IMR-90 (cell line): ENCODE measurements at regions not wholly inside any gene's neighbourhood (a gene's known extent, or its start where the extent isn't known, plus 50 kb on each side); places are given as distances from the start of the nearest gene placed in this dataset.

ENCODE experiments used
- ATAC-seq: fragments of 200-7000 bp; cut with Tn5 transposase; 2 replicates; pipeline ENCODE4 v1.9.1; 2020; ENCODE audit warnings: low read depth, mild to moderate bottlenecking, moderate library complexity
- BruUV-seq: library from RNA; stranded (reverse); fragments of 400-500 nt; replicated peaks from 2 replicates; lab custom pipeline; 2021; lab: Mats Ljungman, UMichigan
- CTCF ChIA-PET: fragments of 300-600 bp; formaldehyde crosslinking; extraction: SDS; loops from one replicate; lab custom pipeline; 2021; ENCODE audit warnings: antibody characterized with exemption; lab: Yijun Ruan, JAX
- POLR2A ChIA-PET: fragments of 300-600 bp; sonication (Branson Sonifier 250); formaldehyde crosslinking; loops from one replicate; lab custom pipeline; 2022; ENCODE audit warnings: antibody characterized with exemption; ENCODE audit not compliant: unreplicated experiment; lab: Charles Lee
- DNase-seq: peaks from one replicate; pipeline ENCODE4 v3.0.0; 2013
- H2AFZ ChIP-seq: replicated peaks from 2 replicates; pipeline ENCODE3; 2013; ENCODE audit warnings: low read length, mild to moderate bottlenecking; ENCODE audit not compliant: poor library complexity
- H2AK5ac ChIP-seq: 2 replicates; pipeline ENCODE4 v1.6.1; 2013; ENCODE audit warnings: low read depth, low read length, inconsistent platforms
- H2AK9ac ChIP-seq: replicated peaks from 2 replicates; pipeline ENCODE3; 2013; ENCODE audit warnings: mild to moderate bottlenecking, low read depth, low read length, moderate library complexity; ENCODE audit not compliant: poor library complexity
- H2BK120ac ChIP-seq: 2 replicates; pipeline ENCODE4 v1.6.1; 2013; ENCODE audit warnings: low read depth, low read length, inconsistent platforms
- H2BK15ac ChIP-seq: 3 replicates; pipeline ENCODE4 v1.6.1; 2013; ENCODE audit warnings: low read depth, low read length, inconsistent platforms
- H2BK20ac ChIP-seq: 2 replicates; pipeline ENCODE4 v1.6.1; 2013; ENCODE audit warnings: low read depth, mild to moderate bottlenecking, inconsistent platforms, low read length, moderate library complexity
- H2BK5ac ChIP-seq: 2 replicates; pipeline ENCODE4 v1.6.1; 2013; ENCODE audit warnings: mild to moderate bottlenecking, low read depth, low read length, inconsistent platforms; ENCODE audit not compliant: poor library complexity, severe bottlenecking
- H3K14ac ChIP-seq: replicated peaks from 2 replicates; pipeline ENCODE4 v1.6.1; 2013; ENCODE audit warnings: low read depth, low read length, inconsistent platforms
- H3K18ac ChIP-seq: 2 replicates; pipeline ENCODE4 v1.6.1; 2013; ENCODE audit warnings: low read depth, low read length, control low read depth
- H3K23ac ChIP-seq: 2 replicates; pipeline ENCODE4 v1.6.1; 2013; ENCODE audit warnings: low read depth, low read length, inconsistent platforms
- H3K27ac ChIP-seq: 2 replicates; pipeline ENCODE4 v1.5.1; 2013; ENCODE audit warnings: mild to moderate bottlenecking, control low read depth, low read length; ENCODE audit not compliant: insufficient read depth
- H3K27me3 ChIP-seq: 2 replicates; pipeline ENCODE4 v1.6.1; 2013; ENCODE audit warnings: low read length; ENCODE audit not compliant: control insufficient read depth, insufficient read depth
- H3K36me3 ChIP-seq: 2 replicates; pipeline ENCODE4 v1.6.1; 2013; ENCODE audit warnings: low read length, mixed read lengths; ENCODE audit not compliant: control insufficient read depth, insufficient read depth
- H3K4ac ChIP-seq: 2 replicates; pipeline ENCODE4 v1.6.1; 2013; ENCODE audit warnings: low read depth, low read length, inconsistent platforms
- H3K4me1 ChIP-seq: 2 replicates; pipeline ENCODE4 v1.6.1; 2013; ENCODE audit warnings: low read length, mixed read lengths; ENCODE audit not compliant: control insufficient read depth, insufficient read depth
- H3K4me2 ChIP-seq: 2 replicates; pipeline ENCODE4 v1.6.1; 2013; ENCODE audit warnings: low read depth, mild to moderate bottlenecking, control low read depth, low read length, moderate library complexity
- H3K4me3 ChIP-seq: 2 replicates; pipeline ENCODE4 v1.5.1; 2013; ENCODE audit warnings: low read depth, mild to moderate bottlenecking, control low read depth, low read length, moderate library complexity; ENCODE audit not compliant: insufficient read depth
- H3K56ac ChIP-seq: 2 replicates; pipeline ENCODE4 v1.6.1; 2013; ENCODE audit warnings: low read length, inconsistent platforms; ENCODE audit not compliant: insufficient read depth; ENCODE audit errors: extremely low read depth
- H3K79me1 ChIP-seq, 2 experiments: 2 replicates each; pipeline ENCODE4 v1.6.1; 2013; ENCODE audit warnings: low read length in 2 of 2, inconsistent platforms in 1 of 2, low read depth in 1 of 2
- H3K9ac ChIP-seq: 2 replicates; pipeline ENCODE4 v1.6.1; 2013; ENCODE audit warnings: low read depth, low read length, control low read depth
- H3K9me1 ChIP-seq: 2 replicates; pipeline ENCODE4 v1.6.1; 2013; ENCODE audit warnings: low read length, inconsistent platforms; ENCODE audit not compliant: insufficient read depth
- H3K9me3 ChIP-seq: 2 replicates; pipeline ENCODE4 v1.6.1; 2013; ENCODE audit warnings: low read length; ENCODE audit not compliant: control insufficient read depth, insufficient read depth
- H4K20me1 ChIP-seq: 2 replicates; pipeline ENCODE4 v1.6.1; 2013; ENCODE audit warnings: low read length, inconsistent platforms; ENCODE audit not compliant: insufficient read depth
- H4K5ac ChIP-seq: 2 replicates; pipeline ENCODE4 v1.6.1; 2013; ENCODE audit warnings: mild to moderate bottlenecking, low read depth, low read length, control low read depth
- H4K8ac ChIP-seq, 2 experiments: 2 replicates each; pipeline ENCODE4 v1.6.1; 2013; ENCODE audit warnings: low read depth in 2 of 2, low read length in 2 of 2, control low read depth in 1 of 2, inconsistent platforms in 1 of 2
- H4K91ac ChIP-seq: 2 replicates; pipeline ENCODE4 v1.6.1; 2013; ENCODE audit warnings: low read depth, low read length, inconsistent platforms; ENCODE audit not compliant: insufficient read depth
- BHLHE40 ChIP-seq: fragments of 150-350 bp; IDR thresholded peaks from 2 replicates; pipeline ENCODE4 v1.6.1; 2016; ENCODE audit warnings: mild to moderate bottlenecking, low read depth, low read length
- CEBPB ChIP-seq: IDR thresholded peaks from 2 replicates; pipeline ENCODE4 v1.6.1; 2012; ENCODE audit warnings: low read depth, low read length, improper control_type of control experiment
- CHD1 ChIP-seq: IDR thresholded peaks from 2 replicates; pipeline ENCODE4 v1.6.1; 2012; ENCODE audit warnings: low read depth, low read length, improper control_type of control experiment
- FOS ChIP-seq: fragments of 150-350 bp; IDR thresholded peaks from 2 replicates; pipeline ENCODE4 v1.6.1; 2016; ENCODE audit warnings: low read depth, low read length
- MAFK ChIP-seq: IDR thresholded peaks from 2 replicates; pipeline ENCODE4 v1.6.1; 2012; ENCODE audit warnings: low read depth, low read length, improper control_type of control experiment
- MAZ ChIP-seq: IDR thresholded peaks from 2 replicates; pipeline ENCODE4 v1.6.1; 2012; ENCODE audit warnings: low read depth, mild to moderate bottlenecking, low read length, improper control_type of control experiment, moderate library complexity, borderline replicate concordance
- MXI1 ChIP-seq: IDR thresholded peaks from 2 replicates; pipeline ENCODE4 v1.6.1; 2012; ENCODE audit warnings: low read depth, mild to moderate bottlenecking, low read length, moderate library complexity, borderline replicate concordance
- NFE2L2 ChIP-seq: fragments of 150-350 bp; IDR thresholded peaks from 2 replicates; pipeline ENCODE4 v1.6.1; 2016; ENCODE audit warnings: low read depth, mild to moderate bottlenecking, low read length
- POLR2A ChIP-seq: IDR thresholded peaks from 2 replicates; pipeline ENCODE4 v1.6.1; 2012; ENCODE audit warnings: mild to moderate bottlenecking, low read depth, low read length
- RAD21 ChIP-seq: IDR thresholded peaks from 2 replicates; pipeline ENCODE4 v1.6.1; 2012; ENCODE audit warnings: low read length, improper control_type of control experiment
- RCOR1 ChIP-seq: IDR thresholded peaks from 2 replicates; pipeline ENCODE4 v1.6.1; 2012; ENCODE audit warnings: mild to moderate bottlenecking, low read length, improper control_type of control experiment; ENCODE audit not compliant: insufficient replicate concordance
- RFX5 ChIP-seq: IDR thresholded peaks from 2 replicates; pipeline ENCODE4 v1.8.0; 2012; ENCODE audit warnings: low read depth, mild to moderate bottlenecking, low read length, moderate library complexity
- WGBS, 2 experiments: methylation state at CpG; one replicate each; pipeline versions ENCODE4 v1.1.5 to v1.1.7; 2013; ENCODE audit warnings: missing lambda C conversion rate in 2 of 2; ENCODE audit not compliant: insufficient read length in 1 of 2; ENCODE audit errors: extremely low coverage in 2 of 2; 5-methylcytosine and 5-hydroxymethylcytosine counted together
- dilution Hi-C: fragments of 300-500 bp; cut with HindIII; formaldehyde crosslinking; loops from one replicate; pipeline ENCODE4 v1.14.3; 2018; ENCODE audit warnings: low sequenced_read_pairs; ENCODE audit not compliant: unreplicated experiment
- in situ Hi-C: fragments of 300-500 bp; cut with MboI; formaldehyde crosslinking; loops from 3 replicates; pipeline ENCODE4 v1.14.3; 2019; ENCODE audit warnings: low sequenced_read_pairs, inconsistent platforms, mixed read lengths
- intact Hi-C: fragments of 100-400 bp; cut with micrococcal nuclease; formaldehyde crosslinking; loops from 2 replicates; pipeline ENCODE4 v1.10.0; 2022
- TF ChIP-seq, protein P1 (sequence below): fragments of 150-350 bp; IDR thresholded peaks from 2 replicates; pipeline ENCODE4 v1.6.1; 2016; ENCODE audit warnings: low read depth, mild to moderate bottlenecking, low read length, moderate library complexity, borderline replicate concordance
- TF ChIP-seq, protein P2 (sequence below): conservative IDR thresholded peaks from 2 replicates; pipeline ENCODE4 v1.5.1; 2012; ENCODE audit warnings: mild to moderate bottlenecking, low read depth, low read length, improper control_type of control experiment
- TF ChIP-seq, protein P3 (sequence below): fragments of 150-350 bp; IDR thresholded peaks from 2 replicates; pipeline ENCODE4 v1.6.1; 2017; ENCODE audit warnings: mild to moderate bottlenecking, antibody characterized with exemption, low read length, low read depth

DNA sequence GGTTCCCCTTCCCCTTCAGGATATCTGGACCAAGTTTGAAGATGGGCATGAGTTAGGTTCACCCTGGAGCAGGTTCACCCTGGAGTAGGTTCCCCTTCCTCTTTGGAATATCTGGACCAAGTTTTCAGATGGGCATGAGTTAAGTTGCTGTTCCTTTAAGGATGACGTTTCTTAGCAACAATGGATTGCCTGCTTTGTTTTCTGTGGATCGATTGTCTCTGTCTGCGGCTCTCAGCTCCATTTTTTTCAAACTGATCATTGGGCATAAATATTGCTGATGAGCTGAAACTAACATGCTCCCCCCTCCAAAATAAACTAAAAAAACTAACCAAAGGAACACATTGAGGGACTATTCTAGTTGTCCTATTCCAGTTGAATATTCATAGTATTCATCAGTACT is 149.5 kb downstream of the SPP2 start:
- Histone ChIP-seq H2AK9ac (no peak overlapping the region), H3K4me1 (peaks cover 3% of the 10 kb centered on the region; the same call in 1 of the 2 replicates), H3K23ac (no peak overlapping the region), H2BK5ac (no peak overlapping the region), H3K27ac (no peak overlapping the region), H4K5ac (no peak overlapping the region), H3K56ac (no peak overlapping the region), H3K36me3 (no peaks in the 10 kb centered on the region), H4K20me1 (0 out of 2 replicates have a peak, but pooled peaks cover 5% of the 10 kb centered on the region), H2BK20ac (no peak overlapping the region), H3K9me1 (peaks cover 6% of the 10 kb centered on the region; the same call in 1 of the 2 replicates), H3K9me3 (peaks cover 1% of the 10 kb centered on the region; the same call in 1 of the 2 replicates), H2BK15ac (no peak overlapping the region), H3K4me3 (no peak overlapping the region), H3K4ac (no peak overlapping the region), H3K9ac (no peak overlapping the region), H3K18ac (no peak overlapping the region), H3K4me2 (no peak overlapping the region), H2AFZ (no peak overlapping the region), H2BK120ac (no peak overlapping the region), H4K8ac (no peak overlapping the region), H2AK5ac (no peak overlapping the region), H4K91ac (no peak overlapping the region), H3K79me1 (no peaks in the 10 kb centered on the region), H3K27me3 (peaks cover 52% of the 10 kb centered on the region), H3K14ac (no peak overlapping the region)
- POLR2A ChIA-PET: no interaction called here
- in situ Hi-C loops (no loop called here), dilution Hi-C loops (no loop called here), intact Hi-C loops (no loop called here)
- TF ChIP-seq MAZ (no peak), FOS (no peak), CHD1 (no peak), POLR2A (no peak), RCOR1 (no peak), CEBPB (no peak), RAD21 (no peak), MAFK (no peak), RFX5 (no peak), MXI1 (no peak), NFE2L2 (no peak), BHLHE40 (no peak)
- TF ChIP-seq, protein P1, sequence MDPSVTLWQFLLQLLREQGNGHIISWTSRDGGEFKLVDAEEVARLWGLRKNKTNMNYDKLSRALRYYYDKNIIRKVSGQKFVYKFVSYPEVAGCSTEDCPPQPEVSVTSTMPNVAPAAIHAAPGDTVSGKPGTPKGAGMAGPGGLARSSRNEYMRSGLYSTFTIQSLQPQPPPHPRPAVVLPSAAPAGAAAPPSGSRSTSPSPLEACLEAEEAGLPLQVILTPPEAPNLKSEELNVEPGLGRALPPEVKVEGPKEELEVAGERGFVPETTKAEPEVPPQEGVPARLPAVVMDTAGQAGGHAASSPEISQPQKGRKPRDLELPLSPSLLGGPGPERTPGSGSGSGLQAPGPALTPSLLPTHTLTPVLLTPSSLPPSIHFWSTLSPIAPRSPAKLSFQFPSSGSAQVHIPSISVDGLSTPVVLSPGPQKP: no peak
- TF ChIP-seq, protein P2, sequence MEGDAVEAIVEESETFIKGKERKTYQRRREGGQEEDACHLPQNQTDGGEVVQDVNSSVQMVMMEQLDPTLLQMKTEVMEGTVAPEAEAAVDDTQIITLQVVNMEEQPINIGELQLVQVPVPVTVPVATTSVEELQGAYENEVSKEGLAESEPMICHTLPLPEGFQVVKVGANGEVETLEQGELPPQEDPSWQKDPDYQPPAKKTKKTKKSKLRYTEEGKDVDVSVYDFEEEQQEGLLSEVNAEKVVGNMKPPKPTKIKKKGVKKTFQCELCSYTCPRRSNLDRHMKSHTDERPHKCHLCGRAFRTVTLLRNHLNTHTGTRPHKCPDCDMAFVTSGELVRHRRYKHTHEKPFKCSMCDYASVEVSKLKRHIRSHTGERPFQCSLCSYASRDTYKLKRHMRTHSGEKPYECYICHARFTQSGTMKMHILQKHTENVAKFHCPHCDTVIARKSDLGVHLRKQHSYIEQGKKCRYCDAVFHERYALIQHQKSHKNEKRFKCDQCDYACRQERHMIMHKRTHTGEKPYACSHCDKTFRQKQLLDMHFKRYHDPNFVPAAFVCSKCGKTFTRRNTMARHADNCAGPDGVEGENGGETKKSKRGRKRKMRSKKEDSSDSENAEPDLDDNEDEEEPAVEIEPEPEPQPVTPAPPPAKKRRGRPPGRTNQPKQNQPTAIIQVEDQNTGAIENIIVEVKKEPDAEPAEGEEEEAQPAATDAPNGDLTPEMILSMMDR: no peak
- TF ChIP-seq, protein P3, sequence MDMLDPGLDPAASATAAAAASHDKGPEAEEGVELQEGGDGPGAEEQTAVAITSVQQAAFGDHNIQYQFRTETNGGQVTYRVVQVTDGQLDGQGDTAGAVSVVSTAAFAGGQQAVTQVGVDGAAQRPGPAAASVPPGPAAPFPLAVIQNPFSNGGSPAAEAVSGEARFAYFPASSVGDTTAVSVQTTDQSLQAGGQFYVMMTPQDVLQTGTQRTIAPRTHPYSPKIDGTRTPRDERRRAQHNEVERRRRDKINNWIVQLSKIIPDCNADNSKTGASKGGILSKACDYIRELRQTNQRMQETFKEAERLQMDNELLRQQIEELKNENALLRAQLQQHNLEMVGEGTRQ: no peak
- no peak for DNase-seq
- BruUV-seq: no TSS peak
- no peak for ATAC-seq
- CTCF ChIA-PET: no interaction called here
- no CpG with 5 or more reads among the region's 3 CpGs for WGBS, 2 experiments
